ENCODE measurements at regions not wholly inside any gene's neighbourhood (a gene's known extent, or its start where the extent isn't known, plus 50 kb on each side); places are given as distances from the start of the nearest gene placed in this dataset.

DNA sequence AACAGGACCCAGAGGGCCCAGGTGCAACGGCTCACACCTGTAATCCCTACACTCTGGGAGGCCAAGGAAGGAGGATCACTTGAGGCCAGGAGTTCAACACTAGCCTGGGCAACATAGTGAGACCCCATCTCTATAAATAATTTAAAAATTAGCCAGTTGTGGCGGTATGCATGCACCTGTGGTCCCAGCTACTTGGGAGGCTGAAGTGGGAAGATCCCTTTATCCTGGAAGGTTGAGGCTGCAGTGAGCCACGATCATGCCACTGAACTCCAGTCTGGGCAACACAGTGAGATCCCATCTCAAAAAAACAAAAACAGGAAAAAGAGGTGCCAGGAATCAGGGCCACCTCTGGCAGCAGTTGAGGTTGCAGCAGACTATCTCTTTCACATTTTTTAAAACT, 85.7 kb upstream of the NUDT7 start:
- Histone ChIP-seq H3K4me3 (ENCODE audit: low read length) (no peak overlapping the region), H3K4me2 (ENCODE audit: low read depth, low read length, poor library complexity, severe bottlenecking) (no peak overlapping the region), H3K9me2 (replicated peaks; ENCODE audit: insufficient read depth, low read length) (no peaks in the 10 kb centered on the region), H3K4me1 (ENCODE audit: low read length) (no peaks in the 10 kb centered on the region), H3K27ac (ENCODE audit: low read length) (no peak overlapping the region), H3K36me3 (ENCODE audit: insufficient read depth, low read length) (no peaks in the 10 kb centered on the region), H3K9me3 (ENCODE audit: low read length) (no peaks in the 10 kb centered on the region), H3K9ac (ENCODE audit: low read length) (no peak overlapping the region), H3K27me3 (ENCODE audit: low read length) (no peaks in the 10 kb centered on the region), H3K79me2 (ENCODE audit: low read length) (no peaks in the 10 kb centered on the region), H2AFZ (ENCODE audit: low read length) (no peak overlapping the region), H4K20me1 (ENCODE audit: insufficient read depth, low read depth, low read length) (no peaks in the 10 kb centered on the region)
- no peak for DNase-seq

DNA sequence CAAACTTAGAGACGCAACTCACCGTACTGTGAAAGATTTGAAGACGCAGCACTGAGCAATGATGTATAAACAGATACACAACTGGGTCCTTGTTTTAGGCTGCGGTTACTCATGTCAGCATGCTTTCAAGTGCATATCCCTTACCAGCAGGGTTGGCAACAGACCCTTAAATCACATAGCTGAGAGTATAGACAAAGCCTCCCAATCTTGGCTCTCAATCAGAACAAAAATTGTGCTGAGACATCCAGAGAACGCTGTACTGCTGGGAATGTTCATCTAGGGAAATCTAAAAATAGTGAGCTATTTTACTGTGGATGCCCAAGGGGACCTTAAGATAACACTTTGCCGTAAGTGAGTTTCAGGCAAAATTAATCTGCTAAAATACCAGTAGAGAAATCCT, 84.4 kb upstream of the NUDT7 start:
- no peaks in the 10 kb centered on the region for H3K9me2 ChIP-seq (replicated peaks; ENCODE audit: insufficient read depth, low read length)

DNA sequence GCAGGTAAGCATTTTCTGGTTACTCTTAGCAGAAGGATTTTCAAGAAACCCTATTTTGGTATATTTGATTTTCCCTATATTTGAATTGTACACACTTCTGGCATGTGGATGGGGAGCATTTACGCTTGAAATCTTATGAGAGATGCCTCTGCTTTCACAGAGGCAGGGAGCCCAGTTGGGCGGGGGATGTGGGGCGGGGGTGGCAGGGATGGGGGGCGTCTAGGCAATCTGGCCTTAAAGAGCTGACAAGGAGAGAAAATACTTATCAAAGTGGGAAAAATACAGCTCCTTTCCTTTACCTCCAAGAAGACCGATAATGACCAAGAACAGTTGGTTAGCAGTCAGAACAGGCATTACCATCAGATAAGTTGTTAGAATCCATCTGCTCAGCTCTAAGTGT, 79.1 kb upstream of the NUDT7 start:
- Histone ChIP-seq H3K27ac (ENCODE audit: low read length) (no peak overlapping the region), H3K9ac (ENCODE audit: low read length) (no peak overlapping the region)

More for the DNA sequence above, 84.4 kb upstream of the NUDT7 start:
- Histone ChIP-seq H3K4me1 (ENCODE audit: low read length) (no peaks in the 10 kb centered on the region), H3K9me3 (ENCODE audit: low read length) (no peaks in the 10 kb centered on the region), H3K4me3 (ENCODE audit: low read length) (no peak overlapping the region), H3K27me3 (ENCODE audit: low read length) (no peaks in the 10 kb centered on the region), H3K4me2 (ENCODE audit: low read depth, low read length, poor library complexity, severe bottlenecking) (no peak overlapping the region), H2AFZ (ENCODE audit: low read length) (no peak overlapping the region), H4K20me1 (ENCODE audit: insufficient read depth, low read depth, low read length) (no peaks in the 10 kb centered on the region), H3K27ac (ENCODE audit: low read length) (no peak overlapping the region), H3K9ac (ENCODE audit: low read length) (no peak overlapping the region), H3K36me3 (ENCODE audit: insufficient read depth, low read length) (no peaks in the 10 kb centered on the region), H3K79me2 (ENCODE audit: low read length) (no peaks in the 10 kb centered on the region)
- no peak for DNase-seq

DNA sequence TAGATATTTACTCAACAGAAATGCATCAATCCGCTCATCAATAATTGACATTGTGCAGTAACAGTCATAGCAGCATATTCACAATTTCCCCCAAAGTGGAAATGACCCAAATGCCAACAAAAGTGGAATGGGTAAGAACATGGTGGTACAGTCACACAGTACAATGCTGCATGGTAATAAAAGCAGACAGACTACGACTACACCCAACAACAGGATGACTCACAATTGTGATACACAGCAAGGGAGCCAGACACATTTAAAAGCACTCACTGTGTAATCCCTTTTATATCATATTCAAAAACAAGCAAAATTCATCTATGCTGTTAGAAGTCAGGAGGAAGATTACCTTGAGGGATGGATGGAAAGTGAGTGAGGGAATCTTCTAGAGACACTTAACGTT, 76.5 kb upstream of the NUDT7 start:
- no peak overlapping the region for H3K27ac ChIP-seq (ENCODE audit: low read length)
- H3K27me3 ChIP-seq (ENCODE audit: low read length), result no peaks in the 10 kb centered on the region
- no peak overlapping the region for H3K4me3 ChIP-seq (ENCODE audit: low read length)
- no peak overlapping the region for H3K9ac ChIP-seq (ENCODE audit: low read length)
- H4K20me1 ChIP-seq (ENCODE audit: insufficient read depth, low read depth, low read length), result no peaks in the 10 kb centered on the region
- no peak overlapping the region for H2AFZ ChIP-seq (ENCODE audit: low read length)
- no peaks in the 10 kb centered on the region for H3K79me2 ChIP-seq (ENCODE audit: low read length)
- no peak overlapping the region for H3K4me2 ChIP-seq (ENCODE audit: low read depth, low read length, poor library complexity, severe bottlenecking)
- H3K4me1 ChIP-seq (ENCODE audit: low read length), result no peaks in the 10 kb centered on the region
- DNase-seq, result no peak
- H3K9me3 ChIP-seq (ENCODE audit: low read length), result no peaks in the 10 kb centered on the region
- H3K9me2 ChIP-seq (replicated peaks; ENCODE audit: insufficient read depth, low read length), result no peaks in the 10 kb centered on the region
- H3K36me3 ChIP-seq (ENCODE audit: insufficient read depth, low read length), result no peaks in the 10 kb centered on the region

More for the DNA sequence above, 79.1 kb upstream of the NUDT7 start:
- Histone ChIP-seq H3K79me2 (ENCODE audit: low read length) (no peaks in the 10 kb centered on the region), H3K27me3 (ENCODE audit: low read length) (no peaks in the 10 kb centered on the region), H3K4me1 (ENCODE audit: low read length) (no peaks in the 10 kb centered on the region), H3K36me3 (ENCODE audit: insufficient read depth, low read length) (no peaks in the 10 kb centered on the region), H3K9me2 (replicated peaks; ENCODE audit: insufficient read depth, low read length) (no peaks in the 10 kb centered on the region), H3K9me3 (ENCODE audit: low read length) (no peaks in the 10 kb centered on the region), H3K4me2 (ENCODE audit: low read depth, low read length, poor library complexity, severe bottlenecking) (no peak overlapping the region), H4K20me1 (ENCODE audit: insufficient read depth, low read depth, low read length) (no peaks in the 10 kb centered on the region), H2AFZ (ENCODE audit: low read length) (no peak overlapping the region), H3K4me3 (ENCODE audit: low read length) (no peak overlapping the region)
- DNase-seq, result no peak

DNA sequence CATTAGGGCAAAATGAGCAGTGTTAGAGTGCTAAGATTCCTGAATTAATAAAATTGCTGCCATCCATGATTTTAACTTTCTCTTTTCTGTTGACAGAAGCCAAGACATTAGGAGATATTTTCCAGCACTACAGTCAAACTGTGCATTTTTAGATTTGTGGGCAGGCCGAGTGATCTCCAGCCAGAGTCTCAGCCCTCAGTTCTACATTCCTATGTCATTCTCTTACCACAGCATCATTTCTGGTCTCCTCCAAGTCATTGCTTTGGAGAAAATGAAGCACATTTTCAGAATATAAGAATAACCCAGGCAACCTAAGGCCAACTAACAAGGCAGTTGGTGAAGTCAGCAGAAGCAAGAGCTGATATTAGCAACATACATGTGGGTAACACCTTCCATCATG, 74.6 kb upstream of the NUDT7 start:
- no peaks in the 10 kb centered on the region for H3K9me3 ChIP-seq (ENCODE audit: low read length)
- no peaks in the 10 kb centered on the region for H3K4me1 ChIP-seq (ENCODE audit: low read length)
- no peak overlapping the region for H2AFZ ChIP-seq (ENCODE audit: low read length)
- H3K9me2 ChIP-seq (replicated peaks; ENCODE audit: insufficient read depth, low read length), result no peaks in the 10 kb centered on the region
- H3K4me2 ChIP-seq (ENCODE audit: low read depth, low read length, poor library complexity, severe bottlenecking), result no peak overlapping the region
- no peaks in the 10 kb centered on the region for H3K27me3 ChIP-seq (ENCODE audit: low read length)
- no peaks in the 10 kb centered on the region for H4K20me1 ChIP-seq (ENCODE audit: insufficient read depth, low read depth, low read length)
- no peak overlapping the region for H3K9ac ChIP-seq (ENCODE audit: low read length)
- no peak overlapping the region for H3K4me3 ChIP-seq (ENCODE audit: low read length)
- H3K36me3 ChIP-seq (ENCODE audit: insufficient read depth, low read length), result no peaks in the 10 kb centered on the region
- no peak overlapping the region for H3K27ac ChIP-seq (ENCODE audit: low read length)
- H3K79me2 ChIP-seq (ENCODE audit: low read length), result no peaks in the 10 kb centered on the region
- no peak for DNase-seq

DNA sequence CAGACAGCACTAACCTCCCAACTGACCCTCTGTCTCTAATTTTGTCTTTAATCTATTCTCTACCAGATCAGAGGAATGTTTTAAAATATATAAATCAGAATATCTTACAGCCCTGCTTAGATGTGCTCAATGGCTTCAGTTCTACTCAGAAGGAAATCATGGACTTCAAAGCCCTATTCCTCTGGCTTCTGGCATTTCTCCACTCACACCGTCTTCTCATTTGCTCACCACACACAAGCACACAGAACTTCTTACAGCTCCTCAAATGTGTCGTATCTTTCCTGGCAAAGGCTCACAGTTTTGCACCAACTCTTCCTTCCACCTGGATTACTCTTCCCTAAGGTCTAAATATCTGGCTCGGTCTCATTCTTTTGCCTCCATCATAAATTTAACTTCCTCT, 71.6 kb upstream of the NUDT7 start:
- Histone ChIP-seq H4K20me1 (ENCODE audit: insufficient read depth, low read depth, low read length) (no peaks in the 10 kb centered on the region), H3K4me2 (ENCODE audit: low read depth, low read length, poor library complexity, severe bottlenecking) (no peak overlapping the region), H3K9ac (ENCODE audit: low read length) (no peak overlapping the region), H2AFZ (ENCODE audit: low read length) (no peak overlapping the region), H3K9me2 (replicated peaks; ENCODE audit: insufficient read depth, low read length) (no peaks in the 10 kb centered on the region), H3K4me1 (ENCODE audit: low read length) (no peaks in the 10 kb centered on the region), H3K9me3 (ENCODE audit: low read length) (no peaks in the 10 kb centered on the region), H3K36me3 (ENCODE audit: insufficient read depth, low read length) (no peaks in the 10 kb centered on the region), H3K27me3 (ENCODE audit: low read length) (no peaks in the 10 kb centered on the region), H3K4me3 (ENCODE audit: low read length) (no peak overlapping the region), H3K79me2 (ENCODE audit: low read length) (no peaks in the 10 kb centered on the region), H3K27ac (ENCODE audit: low read length) (no peak overlapping the region)
- DNase-seq, result no peak

DNA sequence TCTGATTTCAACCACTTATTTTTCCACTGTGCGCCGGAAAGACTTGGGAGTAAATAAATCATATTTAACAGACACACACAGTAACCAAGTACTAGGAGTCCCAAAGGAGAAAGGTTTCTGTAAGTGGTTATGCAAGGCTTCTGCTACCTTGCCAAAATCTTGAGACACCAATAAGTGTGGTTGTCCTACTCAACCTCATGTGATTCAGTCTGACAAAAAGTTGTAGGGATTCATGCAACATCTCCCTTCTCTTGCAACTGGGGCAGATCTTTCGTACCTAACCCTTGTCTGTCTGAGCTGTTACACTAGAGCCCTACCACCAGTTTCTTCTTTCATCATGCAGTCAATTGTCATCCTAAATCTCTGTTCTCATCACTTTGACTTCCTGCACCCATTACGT, 69.9 kb upstream of the NUDT7 start:
- no peaks in the 10 kb centered on the region for H3K79me2 ChIP-seq (ENCODE audit: low read length)
- no peak overlapping the region for H3K9ac ChIP-seq (ENCODE audit: low read length)
- H3K4me1 ChIP-seq (ENCODE audit: low read length), result no peaks in the 10 kb centered on the region
- no peaks in the 10 kb centered on the region for H3K9me2 ChIP-seq (replicated peaks; ENCODE audit: insufficient read depth, low read length)
- H3K4me2 ChIP-seq (ENCODE audit: low read depth, low read length, poor library complexity, severe bottlenecking), result no peak overlapping the region
- H3K27ac ChIP-seq (ENCODE audit: low read length), result no peak overlapping the region
- no peak overlapping the region for H2AFZ ChIP-seq (ENCODE audit: low read length)
- no peaks in the 10 kb centered on the region for H3K9me3 ChIP-seq (ENCODE audit: low read length)
- H4K20me1 ChIP-seq (ENCODE audit: insufficient read depth, low read depth, low read length), result no peaks in the 10 kb centered on the region
- H3K36me3 ChIP-seq (ENCODE audit: insufficient read depth, low read length), result no peaks in the 10 kb centered on the region
- H3K4me3 ChIP-seq (ENCODE audit: low read length), result no peak overlapping the region
- no peak for DNase-seq
- H3K27me3 ChIP-seq (ENCODE audit: low read length), result no peaks in the 10 kb centered on the region

DNA sequence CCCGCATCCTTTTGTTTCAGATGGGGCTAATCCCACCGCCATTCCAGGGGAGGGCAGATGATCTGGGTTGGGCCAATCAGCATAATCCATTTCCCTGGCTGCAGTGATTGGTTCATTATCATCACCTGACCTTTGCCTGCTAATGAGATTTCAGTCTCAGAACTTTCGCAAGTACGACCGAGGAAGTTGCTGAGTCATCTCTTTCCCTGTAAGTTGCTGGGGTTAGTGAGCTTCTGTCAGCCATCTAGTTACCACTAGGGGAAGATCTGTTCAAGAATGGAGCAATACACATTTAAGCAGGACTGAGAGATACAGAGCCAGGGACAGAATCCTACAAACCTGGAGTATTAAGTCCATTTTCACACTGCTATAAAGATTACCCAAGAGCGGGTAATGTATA, 65.3 kb upstream of the NUDT7 start:
- Histone ChIP-seq H3K27me3 (ENCODE audit: low read length) (no peaks in the 10 kb centered on the region), H2AFZ (ENCODE audit: low read length) (no peak overlapping the region), H3K79me2 (ENCODE audit: low read length) (no peaks in the 10 kb centered on the region), H3K36me3 (ENCODE audit: insufficient read depth, low read length) (no peaks in the 10 kb centered on the region), H3K9me3 (ENCODE audit: low read length) (no peaks in the 10 kb centered on the region), H3K4me2 (ENCODE audit: low read depth, low read length, poor library complexity, severe bottlenecking) (no peak overlapping the region), H4K20me1 (ENCODE audit: insufficient read depth, low read depth, low read length) (no peaks in the 10 kb centered on the region), H3K27ac (ENCODE audit: low read length) (no peak overlapping the region), H3K9me2 (replicated peaks; ENCODE audit: insufficient read depth, low read length) (no peaks in the 10 kb centered on the region), H3K4me3 (ENCODE audit: low read length) (no peak overlapping the region), H3K9ac (ENCODE audit: low read length) (no peak overlapping the region), H3K4me1 (ENCODE audit: low read length) (no peaks in the 10 kb centered on the region)
- DNase-seq, result no peak

DNA sequence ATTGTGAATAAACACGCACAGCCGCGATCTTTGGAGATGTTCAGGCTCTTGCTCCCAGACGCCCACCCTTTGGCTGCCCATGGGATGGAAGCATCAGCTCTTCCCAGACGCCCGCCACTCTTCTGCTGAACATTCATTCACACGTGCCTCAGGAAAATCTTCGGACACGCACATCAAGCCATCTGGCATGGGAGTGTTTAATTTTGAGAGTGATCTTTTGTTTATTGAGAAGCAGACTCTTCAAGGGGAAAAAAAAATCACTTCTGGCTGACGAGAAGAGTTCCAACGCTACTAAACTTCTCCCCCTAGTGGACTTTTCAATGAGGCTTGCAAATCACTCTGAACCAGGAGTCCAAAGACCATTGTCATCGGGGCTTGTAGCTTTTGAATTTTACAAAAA, 62.0 kb upstream of the NUDT7 start:
- no peaks in the 10 kb centered on the region for H3K36me3 ChIP-seq (ENCODE audit: insufficient read depth, low read length)
- DNase-seq, result peak; percentile 74
- no peaks in the 10 kb centered on the region for H4K20me1 ChIP-seq (ENCODE audit: insufficient read depth, low read depth, low read length)
- H3K27me3 ChIP-seq (ENCODE audit: low read length), result no peaks in the 10 kb centered on the region
- no peak overlapping the region for H3K4me2 ChIP-seq (ENCODE audit: low read depth, low read length, poor library complexity, severe bottlenecking)
- H3K27ac ChIP-seq (ENCODE audit: low read length), result no peak overlapping the region
- H3K4me1 ChIP-seq (ENCODE audit: low read length), result no peaks in the 10 kb centered on the region
- no peaks in the 10 kb centered on the region for H3K9me2 ChIP-seq (replicated peaks; ENCODE audit: insufficient read depth, low read length)
- no peaks in the 10 kb centered on the region; the same call in 1 of the 2 replicates for H3K9me3 ChIP-seq (ENCODE audit: low read length)
- H3K9ac ChIP-seq (ENCODE audit: low read length), result no peak overlapping the region
- H3K4me3 ChIP-seq (ENCODE audit: low read length), result no peak overlapping the region
- H2AFZ ChIP-seq (ENCODE audit: low read length), result no peak overlapping the region
- H3K79me2 ChIP-seq (ENCODE audit: low read length), result no peaks in the 10 kb centered on the region

Measured in Karpas-422 (cell line).